ENCODE measurements at regions not wholly inside any gene's neighbourhood (a gene's known extent, or its start where the extent isn't known, plus 50 kb on each side); places are given as distances from the start of the nearest gene placed in this dataset.

- no peak for FAIRE-seq
- DNase-seq (ENCODE audit: insufficient read length, low spot score) = no peak
- TF ChIP-seq, protein P1, sequence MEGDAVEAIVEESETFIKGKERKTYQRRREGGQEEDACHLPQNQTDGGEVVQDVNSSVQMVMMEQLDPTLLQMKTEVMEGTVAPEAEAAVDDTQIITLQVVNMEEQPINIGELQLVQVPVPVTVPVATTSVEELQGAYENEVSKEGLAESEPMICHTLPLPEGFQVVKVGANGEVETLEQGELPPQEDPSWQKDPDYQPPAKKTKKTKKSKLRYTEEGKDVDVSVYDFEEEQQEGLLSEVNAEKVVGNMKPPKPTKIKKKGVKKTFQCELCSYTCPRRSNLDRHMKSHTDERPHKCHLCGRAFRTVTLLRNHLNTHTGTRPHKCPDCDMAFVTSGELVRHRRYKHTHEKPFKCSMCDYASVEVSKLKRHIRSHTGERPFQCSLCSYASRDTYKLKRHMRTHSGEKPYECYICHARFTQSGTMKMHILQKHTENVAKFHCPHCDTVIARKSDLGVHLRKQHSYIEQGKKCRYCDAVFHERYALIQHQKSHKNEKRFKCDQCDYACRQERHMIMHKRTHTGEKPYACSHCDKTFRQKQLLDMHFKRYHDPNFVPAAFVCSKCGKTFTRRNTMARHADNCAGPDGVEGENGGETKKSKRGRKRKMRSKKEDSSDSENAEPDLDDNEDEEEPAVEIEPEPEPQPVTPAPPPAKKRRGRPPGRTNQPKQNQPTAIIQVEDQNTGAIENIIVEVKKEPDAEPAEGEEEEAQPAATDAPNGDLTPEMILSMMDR (IDR thresholded peaks at IDR 0.05; ENCODE audit: insufficient read depth, missing control alignments) = no peak
Measured at GRCh38 chr16:51510416-51510815, 359.3 kb upstream of the SALL1 start.

- no peak for DNase-seq (ENCODE audit: insufficient read length, low spot score)
- FAIRE-seq = no peak
- TF ChIP-seq, protein P1 (IDR thresholded peaks at IDR 0.05; ENCODE audit: insufficient read depth, missing control alignments) = no peak
Measured at GRCh38 chr16:51509336-51509735, 358.3 kb upstream of the SALL1 start.

- FAIRE-seq (no peak), DNase-seq (ENCODE audit: insufficient read length, low spot score) (no peak)
- TF ChIP-seq, protein P1 (IDR thresholded peaks at IDR 0.05; ENCODE audit: insufficient read depth, missing control alignments) = no peak
Measured at GRCh38 chr16:51508490-51509212, 357.6 kb upstream of the SALL1 start.

DNA sequence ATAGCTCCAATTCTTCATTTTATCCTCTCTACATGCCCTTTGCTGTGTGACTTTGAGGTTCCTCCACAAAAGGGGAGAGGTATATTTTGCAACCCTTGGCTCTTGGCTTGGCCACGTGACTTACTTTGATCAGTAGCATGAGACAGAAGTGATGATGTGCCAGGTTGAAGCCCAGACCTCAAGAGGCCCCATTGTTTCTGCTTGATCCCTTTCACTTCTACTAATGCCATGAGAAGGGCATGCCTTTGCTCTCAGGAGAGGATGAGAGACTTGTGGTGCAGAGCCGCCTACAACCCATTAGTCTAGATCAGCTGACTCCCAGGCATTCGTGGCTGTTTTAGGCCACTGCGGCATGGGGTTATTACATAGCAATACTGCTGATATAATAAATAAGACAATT, 356.2 kb upstream of the SALL1 start:
- TF ChIP-seq, protein P1 (IDR thresholded peaks at IDR 0.05; ENCODE audit: insufficient read depth, missing control alignments) = no peak
- DNase-seq (ENCODE audit: insufficient read length, low spot score) (no peak), FAIRE-seq (no peak)

- FAIRE-seq (no peak), DNase-seq (ENCODE audit: insufficient read length, low spot score) (no peak)
- TF ChIP-seq, protein P1 (IDR thresholded peaks at IDR 0.05; ENCODE audit: insufficient read depth, missing control alignments) = no peak
Measured at GRCh38 chr16:51500306-51500705, 349.2 kb upstream of the SALL1 start.

DNA sequence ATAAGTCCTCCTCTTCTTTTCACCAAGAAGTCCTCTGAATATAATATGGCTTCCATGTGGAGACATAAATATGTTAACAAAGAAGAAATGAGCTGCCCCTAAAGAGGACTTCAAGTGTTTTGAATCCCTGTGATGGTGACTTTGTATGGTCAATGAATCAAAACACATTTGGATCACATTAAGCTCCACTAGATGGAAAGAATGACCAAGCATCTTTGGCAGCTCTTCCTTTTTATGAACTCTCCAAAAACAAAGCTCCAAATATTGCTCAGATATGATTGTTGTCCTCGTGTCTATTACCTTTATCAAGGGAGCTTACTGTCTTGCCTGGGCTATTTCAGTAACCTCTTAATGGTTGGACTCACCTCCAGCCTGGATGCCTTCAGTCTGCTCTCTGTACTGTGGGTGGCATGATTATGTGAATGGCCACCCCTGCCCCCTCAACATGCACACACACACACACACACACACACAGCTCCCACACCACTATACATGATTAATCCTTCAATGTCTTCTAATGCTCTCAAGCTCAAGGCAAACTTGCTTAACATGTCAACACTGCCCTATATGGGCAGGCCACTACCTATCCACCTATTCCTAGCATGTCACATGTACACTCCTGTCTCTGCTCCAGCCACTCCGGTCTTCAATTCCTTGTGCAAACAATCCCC, 346.6 kb upstream of the SALL1 start:
- TF ChIP-seq, protein P1 (IDR thresholded peaks at IDR 0.05; ENCODE audit: insufficient read depth, missing control alignments) = no peak
- DNase-seq (ENCODE audit: insufficient read length, low spot score) = no peak
- no peak for FAIRE-seq

DNA sequence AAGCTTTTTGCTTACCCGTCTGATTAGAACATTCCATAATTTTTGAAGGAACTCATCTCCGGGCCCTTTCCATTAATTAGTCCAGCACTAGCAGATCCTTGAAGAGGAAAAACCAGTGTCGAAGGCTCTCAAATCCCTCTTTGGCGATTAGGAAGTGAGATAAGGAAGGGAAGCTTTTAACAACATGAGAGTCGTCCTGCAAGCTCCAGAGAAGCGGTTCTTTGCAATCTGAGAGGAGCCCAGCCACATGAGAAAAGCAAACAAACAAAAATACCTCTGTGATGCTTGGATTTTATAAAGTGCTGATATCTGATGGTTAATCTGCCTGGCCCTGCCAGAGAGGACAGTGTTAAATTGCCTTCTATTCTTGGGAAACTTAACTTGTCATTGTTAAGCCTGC, 339.8 kb upstream of the SALL1 start:
- FAIRE-seq (no peak), DNase-seq (ENCODE audit: insufficient read length, low spot score) (no peak)
- TF ChIP-seq, protein P1 (IDR thresholded peaks at IDR 0.05; ENCODE audit: insufficient read depth, missing control alignments) = no peak
